ENCODE measurements at regions not wholly inside any gene's neighbourhood (a gene's known extent, or its start where the extent isn't known, plus 50 kb on each side); places are given as distances from the start of the nearest gene placed in this dataset.
A peak's percentile ranks its signal among the peaks of the same experiment; 100 is the strongest.

DNA sequence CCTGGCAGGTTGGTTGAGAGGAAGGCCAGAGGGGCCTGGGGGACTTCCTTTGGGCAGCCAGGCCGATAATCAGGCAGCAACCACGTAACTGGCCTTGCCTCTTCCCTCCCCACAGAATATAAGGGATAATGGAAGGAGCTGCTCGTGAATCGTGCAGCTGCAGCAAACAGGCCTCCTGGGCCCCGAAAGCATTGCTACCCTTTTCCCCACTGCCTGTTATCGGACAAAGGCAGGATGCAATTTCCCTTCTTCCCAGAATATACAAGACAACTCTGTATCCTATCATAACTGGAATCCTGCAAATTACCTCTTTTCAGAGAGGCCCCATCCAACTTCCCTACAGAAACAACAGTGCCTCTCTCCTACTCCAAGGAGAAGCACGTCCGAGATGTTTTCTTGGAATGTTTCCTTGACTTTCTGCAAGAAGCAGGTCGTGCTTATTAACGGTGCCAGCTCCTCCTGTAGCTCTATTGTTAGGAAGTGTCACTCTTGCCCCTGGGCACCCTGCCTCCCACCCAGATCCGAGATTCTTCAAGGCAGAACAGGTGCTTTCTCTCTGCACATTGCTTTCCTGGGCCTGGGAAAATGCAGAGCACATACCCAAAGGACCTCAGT lies 106.0 kb upstream of the TIAM1 start:
- intact Hi-C loops (cut with DNase I), result no loop called here
- ATAC-seq (no peak), DNase-seq (no peak)
- Histone ChIP-seq H3K27me3 (no peaks in the 10 kb centered on the region), H3K36me3 (no peaks in the 10 kb centered on the region), H3K4me3 (no peak overlapping the region), H3K9me3 (no peaks in the 10 kb centered on the region), H3K27ac (no peak overlapping the region), H3K4me1 (peaks cover 0 to 18% (median 0%) of the 10 kb centered on the region in 12 donors)
- TF ChIP-seq, protein P1, sequence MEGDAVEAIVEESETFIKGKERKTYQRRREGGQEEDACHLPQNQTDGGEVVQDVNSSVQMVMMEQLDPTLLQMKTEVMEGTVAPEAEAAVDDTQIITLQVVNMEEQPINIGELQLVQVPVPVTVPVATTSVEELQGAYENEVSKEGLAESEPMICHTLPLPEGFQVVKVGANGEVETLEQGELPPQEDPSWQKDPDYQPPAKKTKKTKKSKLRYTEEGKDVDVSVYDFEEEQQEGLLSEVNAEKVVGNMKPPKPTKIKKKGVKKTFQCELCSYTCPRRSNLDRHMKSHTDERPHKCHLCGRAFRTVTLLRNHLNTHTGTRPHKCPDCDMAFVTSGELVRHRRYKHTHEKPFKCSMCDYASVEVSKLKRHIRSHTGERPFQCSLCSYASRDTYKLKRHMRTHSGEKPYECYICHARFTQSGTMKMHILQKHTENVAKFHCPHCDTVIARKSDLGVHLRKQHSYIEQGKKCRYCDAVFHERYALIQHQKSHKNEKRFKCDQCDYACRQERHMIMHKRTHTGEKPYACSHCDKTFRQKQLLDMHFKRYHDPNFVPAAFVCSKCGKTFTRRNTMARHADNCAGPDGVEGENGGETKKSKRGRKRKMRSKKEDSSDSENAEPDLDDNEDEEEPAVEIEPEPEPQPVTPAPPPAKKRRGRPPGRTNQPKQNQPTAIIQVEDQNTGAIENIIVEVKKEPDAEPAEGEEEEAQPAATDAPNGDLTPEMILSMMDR (IDR thresholded peaks at IDR 0.05), result no peak
- no peak for TF ChIP-seq POLR2A (IDR thresholded peaks at IDR 0.05)
- WGBS, 4 donors, result 56 to 70% (median 68%) methylated on average over 9 to 11 of the region's 11 CpGs

DNA sequence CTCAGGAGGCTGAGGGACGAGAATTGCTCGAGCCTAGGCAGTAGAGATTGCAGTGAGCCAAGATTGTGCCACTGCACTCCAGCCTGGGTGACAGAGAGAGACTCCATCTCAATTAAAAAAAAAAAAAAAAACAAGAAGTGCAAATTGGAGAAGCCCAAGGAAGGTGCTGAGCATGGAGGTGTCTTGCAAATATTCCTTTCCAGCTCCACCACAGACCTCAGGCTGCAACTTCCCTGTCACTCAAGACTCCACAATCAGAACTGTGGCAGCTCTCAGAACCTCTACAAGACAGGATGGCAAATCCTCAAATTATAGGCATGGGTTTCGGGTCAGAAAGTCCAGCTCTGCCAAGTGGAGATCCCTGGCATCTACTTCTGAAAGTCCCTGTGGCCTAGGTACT lies 104.4 kb upstream of the TIAM1 start:
- 54 to 64% (median 63%) methylated on average over 3 of the region's 3 CpGs for WGBS, 4 donors
- Histone ChIP-seq H3K27ac (no peak overlapping the region), H3K36me3 (no peaks in the 10 kb centered on the region), H3K4me3 (no peak overlapping the region), H3K27me3 (no peaks in the 10 kb centered on the region), H3K9me3 (no peaks in the 10 kb centered on the region), H3K4me1 (peaks cover 0 to 30% (median 0%) of the 10 kb centered on the region in 12 donors)
- intact Hi-C loops (cut with DNase I), result no loop called here
- ATAC-seq (no peak), DNase-seq (no peak)
- TF ChIP-seq POLR2A (IDR thresholded peaks at IDR 0.05), result no peak
- TF ChIP-seq, protein P1 (IDR thresholded peaks at IDR 0.05), result no peak

DNA sequence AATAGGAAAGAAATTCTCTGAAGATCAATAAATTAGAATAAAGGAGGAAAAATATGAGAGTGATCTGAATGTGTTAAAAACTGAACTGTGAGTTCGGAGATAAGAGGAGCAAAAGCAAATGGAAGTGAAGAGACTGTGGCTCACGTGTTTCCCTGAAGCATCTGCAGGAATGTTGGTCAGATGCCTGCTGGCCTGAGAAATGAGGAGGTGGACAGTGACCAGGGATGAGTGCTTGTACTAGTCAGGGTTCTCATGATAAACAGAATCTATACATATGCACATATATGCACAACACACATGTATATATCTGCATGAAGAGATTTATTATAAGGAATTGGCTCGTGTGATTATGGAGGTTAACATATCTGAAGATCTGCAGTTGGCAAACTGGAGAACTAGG lies 103.4 kb upstream of the TIAM1 start:
- DNase-seq (no peak), ATAC-seq (no peak)
- intact Hi-C loops (cut with DNase I), result no loop called here
- Histone ChIP-seq H3K4me1 (peaks cover 0 to 40% (median 0%) of the 10 kb centered on the region in 12 donors), H3K36me3 (no peaks in the 10 kb centered on the region), H3K27me3 (no peaks in the 10 kb centered on the region), H3K9me3 (no peaks in the 10 kb centered on the region), H3K27ac (no peak overlapping the region), H3K4me3 (no peak overlapping the region)
- TF ChIP-seq, protein P1 (IDR thresholded peaks at IDR 0.05), result no peak
- TF ChIP-seq POLR2A (IDR thresholded peaks at IDR 0.05), result no peak
- WGBS, 4 donors, result 42 to 44% (median 43%) methylated on average over 3 of the region's 3 CpGs

DNA sequence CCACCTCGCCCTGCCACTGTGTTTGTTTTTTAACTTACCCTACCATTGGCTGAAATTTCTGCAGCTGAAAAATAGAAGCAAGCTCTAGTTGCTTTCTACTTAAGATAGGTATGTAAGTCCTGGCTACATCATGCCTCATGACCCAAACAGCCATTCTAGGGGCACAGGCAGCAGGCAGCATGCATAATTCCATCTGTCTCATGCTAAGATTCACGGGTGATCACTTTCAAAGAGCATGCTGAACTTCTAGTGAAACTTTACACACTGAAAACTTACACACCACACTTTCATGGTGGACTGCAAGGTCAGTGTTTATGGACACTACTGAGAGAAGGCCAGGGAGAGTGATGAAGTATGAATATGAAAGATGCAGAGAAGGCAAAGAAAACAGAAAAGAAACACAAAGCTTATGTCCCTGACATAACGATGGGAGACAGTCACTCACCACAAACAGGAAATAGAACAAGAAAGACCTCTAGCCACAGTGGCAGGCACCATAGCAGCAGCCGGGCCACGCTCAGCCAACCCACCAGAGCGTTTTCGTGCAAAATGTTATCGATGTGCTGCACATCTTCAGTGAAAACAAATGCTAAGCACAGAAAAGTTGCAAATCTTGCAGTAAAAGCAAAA lies 102.3 kb upstream of the TIAM1 start:
- H3K36me3 ChIP-seq, result no peaks in the 10 kb centered on the region
- H3K27ac ChIP-seq, result peak overlapping the region in 1 of 12 donors; percentile 52
- WGBS, 4 donors, result 54 to 65% (median 62%) methylated on average over 8 of the region's 8 CpGs
- DNase-seq (no peak), ATAC-seq (no peak)
- H3K4me3 ChIP-seq, result no peak overlapping the region
- H3K4me1 ChIP-seq, result peaks cover 0 to 41% (median 0%) of the 10 kb centered on the region in 12 donors
- intact Hi-C loops (cut with DNase I), result no loop called here
- no peaks in the 10 kb centered on the region for H3K27me3 ChIP-seq
- TF ChIP-seq, protein P1 (IDR thresholded peaks at IDR 0.05), result no peak
- TF ChIP-seq POLR2A (IDR thresholded peaks at IDR 0.05), result no peak
- H3K9me3 ChIP-seq, result peaks cover 0 to 5% (median 3%) of the 10 kb centered on the region in 12 donors
